Brain microvascular endothelial cell (primary cell): ENCODE measurements at regions not wholly inside any gene's neighbourhood (a gene's known extent, or its start where the extent isn't known, plus 50 kb on each side); places are given as distances from the start of the nearest gene placed in this dataset.

Experiments used
- DNase-seq: peaks from one replicate; pipeline ENCODE4 v3.0.0-alpha.2; 2020
- H3K27ac ChIP-seq: fragments of 250-450 bp; sonication (Bioruptor Pico); 2 replicates; pipeline ENCODE4 v1.5.1; 2020; ENCODE audit warnings: mild to moderate bottlenecking, moderate library complexity
- H3K27me3 ChIP-seq: fragments of 250-450 bp; sonication (Bioruptor Pico); replicated peaks from 2 replicates; pipeline ENCODE4 v1.5.1; 2020; ENCODE audit warnings: mild to moderate bottlenecking
- H3K36me3 ChIP-seq: fragments of 250-450 bp; sonication (Bioruptor Pico); replicated peaks from 2 replicates; pipeline ENCODE4 v1.5.1; 2020; ENCODE audit warnings: mild to moderate bottlenecking
- H3K4me3 ChIP-seq: 2 replicates; pipeline ENCODE4 v1.5.1; 2011; ENCODE audit warnings: low read depth, mild to moderate bottlenecking, control low read depth, low read length, moderate library complexity
- CTCF ChIP-seq: IDR thresholded peaks from 2 replicates; pipeline ENCODE4 v1.5.1; 2011; ENCODE audit warnings: low read depth, mild to moderate bottlenecking, moderate library complexity, low read length, control low read depth, inconsistent platforms; ENCODE audit errors: missing control alignments
- in situ Hi-C: cut with HindIII; loops from 2 replicates; pipeline ENCODE4 v1.10.0; 2017; ENCODE audit warnings: low sequenced_read_pairs, low pct_ligation_motif_present

DNA sequence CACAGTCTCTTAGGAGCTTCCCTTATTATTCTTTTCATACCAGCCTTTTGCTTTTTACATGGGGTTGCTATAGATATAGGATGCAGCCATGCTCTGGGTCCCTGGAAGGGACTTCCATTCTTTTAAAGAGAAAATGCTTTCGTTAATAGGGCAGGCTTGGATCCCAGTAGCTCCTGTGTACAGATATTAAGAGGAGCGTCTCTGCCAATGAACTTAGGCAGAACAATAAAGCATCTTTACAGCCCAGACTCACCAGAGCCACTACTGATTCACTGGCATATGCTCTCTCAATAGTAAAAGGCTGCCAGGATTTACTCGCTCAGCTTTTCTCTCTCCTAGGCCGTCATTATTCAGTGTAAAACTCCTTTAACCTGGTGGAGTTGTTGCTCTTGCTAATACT is 1385.4 kb upstream of the PIK3C3 start:
- no peaks in the 10 kb centered on the region for H3K36me3 ChIP-seq
- H3K27ac ChIP-seq, result no peak overlapping the region
- in situ Hi-C loops, result no loop called here
- no peaks in the 10 kb centered on the region for H3K27me3 ChIP-seq
- H3K4me3 ChIP-seq, result no peak overlapping the region
- TF ChIP-seq CTCF, result no peak
- no peak for DNase-seq

GRCh38 chr18:40566510-40566844 is 1388.6 kb upstream of the PIK3C3 start:
- no peak for DNase-seq
- H3K27me3 ChIP-seq, result no peaks in the 10 kb centered on the region
- in situ Hi-C loops, result no loop called here
- H3K36me3 ChIP-seq, result no peaks in the 10 kb centered on the region
- no peak for TF ChIP-seq CTCF
- no peak overlapping the region for H3K4me3 ChIP-seq
- H3K27ac ChIP-seq, result no peak overlapping the region

DNA sequence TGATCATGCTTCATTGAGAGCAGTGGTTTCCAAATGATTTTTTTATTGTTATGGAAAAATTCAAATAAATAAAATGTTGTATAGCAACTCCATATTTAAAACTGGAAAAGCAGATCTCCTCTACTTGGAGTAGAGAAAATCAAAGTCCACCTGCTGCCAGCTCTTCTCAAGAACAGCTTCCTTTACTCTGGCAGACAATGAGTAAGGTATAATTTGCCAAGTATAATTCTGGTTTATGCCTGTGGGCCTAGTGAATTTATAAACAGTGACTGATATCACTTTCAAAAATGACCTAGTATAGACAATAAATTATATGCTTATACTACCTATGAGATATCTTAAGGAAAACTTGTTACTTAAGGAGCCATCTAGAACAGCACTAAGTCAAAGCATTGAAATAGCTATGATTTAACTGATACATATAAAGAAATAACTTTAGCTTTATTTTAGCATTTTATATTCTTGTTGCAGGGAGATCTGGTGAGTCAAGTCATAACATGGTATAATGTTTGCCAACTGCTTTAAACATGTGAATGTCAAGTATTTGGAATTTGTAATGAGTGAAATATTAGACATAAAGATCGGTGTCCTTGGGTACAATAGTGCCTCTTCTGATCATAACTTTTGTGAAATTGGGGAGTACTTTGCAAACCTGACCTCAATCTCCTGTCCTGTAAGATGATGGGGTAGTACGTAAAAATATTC is 1389.1 kb upstream of the PIK3C3 start:
- no peak for TF ChIP-seq CTCF
- no peak overlapping the region for H3K4me3 ChIP-seq
- in situ Hi-C loops, result no loop called here
- H3K27me3 ChIP-seq, result no peaks in the 10 kb centered on the region
- no peak overlapping the region for H3K27ac ChIP-seq
- no peaks in the 10 kb centered on the region for H3K36me3 ChIP-seq
- DNase-seq, result no peak

GRCh38 chr18:40559556-40559955 is 1395.5 kb upstream of the PIK3C3 start:
- DNase-seq, result no peak
- no peak overlapping the region for H3K27ac ChIP-seq
- H3K4me3 ChIP-seq, result no peak overlapping the region
- no peak for TF ChIP-seq CTCF
- no peaks in the 10 kb centered on the region for H3K36me3 ChIP-seq
- in situ Hi-C loops, result no loop called here
- H3K27me3 ChIP-seq, result no peaks in the 10 kb centered on the region

GRCh38 chr18:40558706-40559392 is 1396.2 kb upstream of the PIK3C3 start:
- in situ Hi-C loops, result no loop called here
- Histone ChIP-seq H3K27me3 (no peaks in the 10 kb centered on the region), H3K4me3 (no peak overlapping the region), H3K27ac (no peak overlapping the region), H3K36me3 (no peaks in the 10 kb centered on the region)
- DNase-seq, result no peak
- TF ChIP-seq CTCF, result no peak
